Erythroblast (primary cell): ENCODE measurements at regions not wholly inside any gene's neighbourhood (a gene's known extent, or its start where the extent isn't known, plus 50 kb on each side); places are given as distances from the start of the nearest gene placed in this dataset.

Experiments
- GATA1 ChIP-seq: IDR thresholded peaks from 2 replicates; pipeline ENCODE4 v1.6.1; 2011; ENCODE audit warnings: low read depth, mild to moderate bottlenecking, control low read depth, low read length, moderate library complexity
- POLR2A ChIP-seq: IDR thresholded peaks from 2 replicates; pipeline ENCODE4 v1.6.1; 2011; ENCODE audit warnings: mild to moderate bottlenecking, low read length

- TF ChIP-seq POLR2A (no peak), GATA1 (no peak)
These were observed 96.4 kb downstream of the TPRA1 start for GRCh38 chr3:127493924-127494646.
